ENCODE measurements at regions not wholly inside any gene's neighbourhood (a gene's known extent, or its start where the extent isn't known, plus 50 kb on each side); places are given as distances from the start of the nearest gene placed in this dataset.
A peak's percentile ranks its signal among the peaks of the same experiment; 100 is the strongest.
"Not testable (repeated sequence)": the region's sequence is repeated elsewhere in the genome, so short reads cannot be mapped to it uniquely, and the experiment has no call there.

GRCh38 chr12:86574143-86574542, 318.0 kb upstream of the MGAT4C start:
- DNase-seq (ENCODE audit: low spot score in 2 of 2), result no peak
- FAIRE-seq, result no peak

DNA sequence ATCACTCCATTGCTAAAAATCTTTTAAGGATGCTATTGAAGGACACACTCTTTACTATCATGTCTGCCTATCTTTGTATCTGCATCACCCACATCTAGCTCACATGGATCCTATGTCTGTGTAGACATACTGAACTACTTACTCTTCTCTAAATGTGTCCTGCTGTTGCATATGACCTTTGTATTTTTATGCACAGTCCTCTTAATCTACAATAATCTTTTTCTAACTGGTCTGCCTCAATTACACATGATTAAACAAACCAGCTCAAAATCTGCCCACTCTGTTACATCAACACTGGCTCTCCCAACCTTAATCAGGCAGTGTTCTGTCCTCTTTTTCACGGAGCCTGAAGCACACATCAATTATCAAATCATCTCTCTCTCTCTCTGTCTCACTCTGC, 316.3 kb upstream of the MGAT4C start:
- DNase-seq (ENCODE audit: low spot score in 2 of 2), result no peak
- no peak for FAIRE-seq

GRCh38 chr12:86565038-86565437, 308.8 kb upstream of the MGAT4C start:
- DNase-seq (ENCODE audit: low spot score in 2 of 2) (no peak), FAIRE-seq (no peak)

DNA sequence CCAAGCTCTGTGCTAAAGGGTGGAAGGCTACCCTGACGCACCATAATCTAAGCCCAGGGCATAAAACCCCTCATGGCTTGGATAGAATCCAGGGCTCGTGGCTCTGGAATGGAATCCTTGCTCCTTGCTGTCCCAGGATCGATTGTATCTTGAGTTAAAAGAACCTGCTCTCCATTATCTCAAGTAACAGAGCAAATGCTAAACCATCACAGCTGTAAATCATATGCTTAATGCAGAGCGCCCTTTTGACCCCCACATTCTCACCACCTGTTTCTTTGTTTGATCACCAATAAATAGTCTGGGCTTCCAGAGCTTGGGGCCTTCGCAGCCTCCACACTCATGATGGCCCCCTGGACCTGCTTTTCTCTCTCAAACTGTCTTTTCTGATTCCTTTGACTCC, 299.3 kb upstream of the MGAT4C start:
- FAIRE-seq; DNase-seq (ENCODE audit: low spot score in 2 of 2): not testable (repeated sequence)

DNA sequence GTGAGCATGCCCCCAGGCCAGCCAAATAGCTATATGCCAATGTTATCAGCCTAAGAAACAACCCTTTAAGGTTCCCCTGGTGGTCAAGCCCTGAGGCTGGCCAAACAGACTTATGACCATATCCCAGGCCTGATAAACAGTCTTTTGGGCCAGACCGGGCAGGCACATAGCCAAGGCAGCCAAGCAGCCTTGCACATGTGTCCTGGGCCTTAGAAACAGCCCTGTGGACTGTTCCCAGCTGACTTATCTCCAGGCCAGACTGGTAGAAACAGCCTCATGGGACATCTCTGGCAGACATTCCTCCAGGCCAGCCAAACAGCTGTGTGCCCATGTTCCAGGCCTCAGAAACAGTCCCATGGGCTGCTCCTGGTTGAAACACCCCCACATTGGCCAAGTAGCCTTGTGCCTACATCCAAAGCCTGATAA, 295.0 kb upstream of the MGAT4C start:
- no peak for FAIRE-seq
- no peak for DNase-seq (ENCODE audit: low spot score in 2 of 2)

- DNase-seq (ENCODE audit: low spot score in 2 of 2) (no peak), FAIRE-seq (no peak)
These were observed 294.3 kb upstream of the MGAT4C start for GRCh38 chr12:86550218-86551145.

DNA sequence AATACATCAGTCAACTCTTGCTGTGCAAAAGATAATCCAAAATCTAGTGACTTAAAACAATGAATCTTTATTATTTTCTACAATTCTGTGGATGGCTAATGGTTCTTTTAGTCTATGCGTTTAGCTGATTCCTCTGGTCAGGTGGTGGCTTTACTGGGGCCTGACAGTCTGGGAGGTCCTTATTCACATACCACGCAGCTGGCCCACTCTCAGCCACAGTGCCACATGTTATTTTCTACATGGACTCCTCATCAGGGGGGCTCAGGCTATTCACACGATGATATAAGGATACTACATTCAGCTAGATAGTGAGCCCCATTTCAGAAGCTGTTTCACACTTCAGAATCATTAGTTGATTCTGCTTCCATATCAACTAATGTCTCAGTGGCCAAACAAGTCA, 287.5 kb upstream of the MGAT4C start:
- FAIRE-seq, result no peak
- DNase-seq (ENCODE audit: low spot score in 2 of 2), result no peak

GRCh38 chr12:86530996-86531655, 274.9 kb upstream of the MGAT4C start:
- DNase-seq (ENCODE audit: low spot score in 2 of 2) (no peak), FAIRE-seq (no peak)

GRCh38 chr12:86526060-86526595, 269.9 kb upstream of the MGAT4C start:
- no peak for DNase-seq (ENCODE audit: low spot score in 2 of 2)
- no peak for FAIRE-seq

DNA sequence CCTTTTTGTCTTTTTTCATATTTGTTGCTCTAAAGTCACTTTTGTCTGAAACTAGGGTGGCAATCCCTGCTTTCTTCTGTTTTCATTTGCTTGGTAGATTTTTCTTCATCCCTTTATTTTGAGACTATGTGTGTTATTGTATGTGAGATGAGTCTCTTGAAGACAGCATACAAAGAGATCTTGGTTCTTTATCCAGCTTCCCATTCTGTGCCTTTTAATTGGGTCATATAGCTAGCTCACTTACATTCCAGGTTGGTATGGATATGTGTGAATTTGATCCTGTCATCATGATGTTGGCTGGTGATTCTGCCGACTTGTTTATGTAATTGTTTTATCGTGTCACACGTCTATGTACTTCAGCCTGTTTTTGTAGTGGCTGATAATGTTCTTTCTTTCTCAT, 267.7 kb upstream of the MGAT4C start:
- DNase-seq (ENCODE audit: low spot score in 2 of 2), result no peak
- no peak for FAIRE-seq

- FAIRE-seq, result no peak
These were observed 265.7 kb upstream of the MGAT4C start for GRCh38 chr12:86521870-86522269.

GRCh38 chr12:86513226-86513625, 257.0 kb upstream of the MGAT4C start:
- DNase-seq (ENCODE audit: low spot score in 2 of 2) (no peak), FAIRE-seq (no peak)

More at GRCh38 chr12:86521870-86522269, 265.7 kb upstream of the MGAT4C start:
- no peak for DNase-seq (ENCODE audit: low spot score in 2 of 2)

DNA sequence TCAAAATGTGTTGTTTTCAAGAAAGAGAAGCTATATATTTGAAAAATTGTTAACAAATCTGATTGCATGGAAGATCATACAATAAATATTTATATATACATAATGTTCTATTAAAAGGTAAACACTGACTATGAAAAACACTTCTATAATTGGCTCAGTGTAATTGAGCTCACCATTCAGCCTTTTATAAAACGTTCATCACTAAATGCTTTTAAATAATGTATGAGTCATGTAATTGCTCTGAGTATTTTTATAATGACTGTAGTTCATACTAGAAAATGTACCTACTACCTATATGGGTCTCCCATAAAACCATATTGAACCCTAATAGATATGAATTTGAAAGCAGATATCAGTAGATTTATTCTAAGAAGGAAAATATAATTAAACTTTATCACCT, 240.4 kb upstream of the MGAT4C start:
- DNase-seq (ENCODE audit: low spot score in 2 of 2) (no peak), FAIRE-seq (no peak)

GRCh38 chr12:86484473-86484872, 228.3 kb upstream of the MGAT4C start:
- FAIRE-seq (no peak), DNase-seq (ENCODE audit: low spot score in 2 of 2) (no peak)

DNA sequence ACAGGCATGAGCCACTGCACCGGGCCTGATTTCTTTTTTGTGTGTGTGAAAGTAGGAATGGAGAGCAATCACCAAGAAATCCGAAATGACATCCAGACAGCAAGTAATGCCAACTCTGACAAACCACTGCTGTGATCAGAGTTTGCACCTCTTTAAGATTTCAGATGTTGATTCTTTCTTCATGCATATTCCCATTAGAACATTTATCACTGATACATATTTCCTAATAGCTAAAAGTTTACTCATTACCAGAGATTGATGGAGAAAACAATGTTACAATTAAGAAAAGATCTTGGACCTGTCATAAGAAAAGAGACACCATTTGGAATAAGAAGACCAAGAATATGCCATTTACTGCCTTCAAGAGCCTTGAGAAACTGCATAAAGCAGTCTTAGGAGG, 217.0 kb upstream of the MGAT4C start:
- FAIRE-seq (no peak), DNase-seq (ENCODE audit: low spot score in 2 of 2) (no peak)

DNA sequence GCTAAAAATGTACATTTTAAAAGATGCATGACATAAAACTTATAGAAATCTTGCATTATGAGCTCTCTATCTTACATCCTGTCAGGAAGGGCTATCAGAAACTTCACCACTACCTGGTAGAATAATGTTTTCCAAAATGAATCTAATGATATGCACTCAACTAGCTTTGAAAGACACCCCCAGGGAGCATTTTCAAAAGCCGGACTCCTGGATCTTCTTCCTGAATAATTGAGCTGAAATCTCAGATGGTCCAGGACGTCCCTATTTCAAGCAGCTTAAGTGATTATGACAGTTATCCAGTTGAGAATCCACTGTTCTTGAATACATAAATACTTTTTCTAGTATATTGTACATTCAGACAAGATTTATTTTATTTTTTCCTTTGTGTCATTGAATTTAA, 200.6 kb upstream of the MGAT4C start:
- FAIRE-seq (no peak), DNase-seq (ENCODE audit: low spot score in 2 of 2) (no peak)

GRCh38 chr12:86456241-86456640, 200.1 kb upstream of the MGAT4C start:
- FAIRE-seq (no peak), DNase-seq (ENCODE audit: low spot score in 2 of 2) (no peak)

- FAIRE-seq, result no peak
- DNase-seq (ENCODE audit: low spot score in 2 of 2), result no peak
These were observed 189.2 kb upstream of the MGAT4C start for GRCh38 chr12:86445356-86445755.

DNA sequence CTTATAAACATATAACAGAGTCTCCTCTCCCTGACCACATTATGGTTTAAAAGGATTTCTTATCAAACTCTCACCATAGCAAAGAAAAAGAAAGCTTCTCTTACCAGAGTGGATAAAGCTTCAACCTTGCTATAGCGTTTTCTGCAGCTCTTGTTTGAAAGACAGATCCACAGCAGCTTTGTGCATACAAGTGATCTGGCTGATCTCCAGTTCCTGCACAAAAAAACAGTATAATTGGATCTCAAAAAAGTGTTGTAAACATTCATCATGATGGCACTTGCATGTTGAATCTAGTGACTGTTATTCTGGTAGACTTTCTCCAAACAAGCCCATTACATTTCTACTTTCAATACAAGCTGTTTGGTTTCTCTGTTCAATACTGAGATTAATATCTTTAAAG, 178.9 kb upstream of the MGAT4C start:
- FAIRE-seq (no peak), DNase-seq (ENCODE audit: low spot score in 2 of 2) (no peak)

- FAIRE-seq, result no peak
- no peak for DNase-seq (ENCODE audit: low spot score in 2 of 2)
These were observed 173.6 kb upstream of the MGAT4C start for GRCh38 chr12:86429824-86430223.

DNA sequence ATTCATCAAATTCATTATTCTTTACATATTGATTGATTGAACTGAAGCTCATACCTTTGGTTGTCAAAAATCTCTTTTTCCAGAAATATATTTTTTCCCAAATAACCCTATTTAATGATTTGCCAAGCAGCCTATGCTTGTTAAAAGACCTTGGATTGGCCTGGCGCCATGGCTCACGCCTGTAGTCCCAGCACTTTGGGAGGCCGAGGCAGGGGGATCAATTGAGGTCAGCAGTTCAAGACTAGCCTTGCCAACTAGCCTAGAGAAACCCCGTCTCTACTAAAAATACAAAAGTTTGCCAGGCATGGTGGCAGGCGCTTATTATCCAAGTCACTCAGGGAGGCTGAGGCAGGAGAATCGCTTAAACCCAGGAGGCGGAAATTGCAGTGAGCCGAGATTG, 165.1 kb upstream of the MGAT4C start:
- DNase-seq (ENCODE audit: low spot score in 2 of 2), result no peak
- no peak for FAIRE-seq

DNA sequence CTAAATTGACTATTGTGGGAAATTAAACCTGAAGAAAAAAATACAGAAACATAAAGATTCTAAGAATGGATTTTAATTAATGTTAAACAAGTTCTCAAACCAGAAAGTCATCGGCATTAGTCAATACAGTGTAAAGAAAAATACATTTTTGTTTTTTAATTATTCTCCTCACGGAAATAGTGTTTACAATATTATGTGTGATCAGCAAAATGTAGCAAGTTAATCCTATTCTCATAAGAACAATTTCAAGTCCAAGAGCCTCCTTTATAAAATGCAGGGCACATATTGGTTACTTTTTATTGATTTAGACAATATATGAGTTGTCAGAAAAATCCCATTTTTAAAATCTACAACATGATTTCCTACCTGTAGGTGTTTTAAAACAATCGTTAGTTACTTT, 158.0 kb upstream of the MGAT4C start:
- DNase-seq (ENCODE audit: low spot score in 2 of 2) (no peak), FAIRE-seq (peak; percentile 69)
